ENCODE measurements at regions not wholly inside any gene's neighbourhood (a gene's known extent, or its start where the extent isn't known, plus 50 kb on each side); places are given as distances from the start of the nearest gene placed in this dataset.
A peak's percentile ranks its signal among the peaks of the same experiment; 100 is the strongest.

- H4K20me1 ChIP-seq (ENCODE audit: control insufficient read depth, extremely low read depth, insufficient read depth, low read length), result no peaks in the 10 kb centered on the region
- no peaks in the 10 kb centered on the region for H3K4me1 ChIP-seq (ENCODE audit: control insufficient read depth, extremely low read depth, insufficient read depth, low read length)
- H2AFZ ChIP-seq (ENCODE audit: low read length), result no peak overlapping the region
- TF ChIP-seq, protein P1, sequence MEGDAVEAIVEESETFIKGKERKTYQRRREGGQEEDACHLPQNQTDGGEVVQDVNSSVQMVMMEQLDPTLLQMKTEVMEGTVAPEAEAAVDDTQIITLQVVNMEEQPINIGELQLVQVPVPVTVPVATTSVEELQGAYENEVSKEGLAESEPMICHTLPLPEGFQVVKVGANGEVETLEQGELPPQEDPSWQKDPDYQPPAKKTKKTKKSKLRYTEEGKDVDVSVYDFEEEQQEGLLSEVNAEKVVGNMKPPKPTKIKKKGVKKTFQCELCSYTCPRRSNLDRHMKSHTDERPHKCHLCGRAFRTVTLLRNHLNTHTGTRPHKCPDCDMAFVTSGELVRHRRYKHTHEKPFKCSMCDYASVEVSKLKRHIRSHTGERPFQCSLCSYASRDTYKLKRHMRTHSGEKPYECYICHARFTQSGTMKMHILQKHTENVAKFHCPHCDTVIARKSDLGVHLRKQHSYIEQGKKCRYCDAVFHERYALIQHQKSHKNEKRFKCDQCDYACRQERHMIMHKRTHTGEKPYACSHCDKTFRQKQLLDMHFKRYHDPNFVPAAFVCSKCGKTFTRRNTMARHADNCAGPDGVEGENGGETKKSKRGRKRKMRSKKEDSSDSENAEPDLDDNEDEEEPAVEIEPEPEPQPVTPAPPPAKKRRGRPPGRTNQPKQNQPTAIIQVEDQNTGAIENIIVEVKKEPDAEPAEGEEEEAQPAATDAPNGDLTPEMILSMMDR (conservative IDR thresholded peaks at IDR 0.05 in 1 of 2, IDR thresholded peaks at IDR 0.05 in 1 of 2; ENCODE audit: low read depth in 1 of 2, low read length in 2 of 2), result no peak
- no peak for TF ChIP-seq EZH2 (IDR thresholded peaks at IDR 0.05; ENCODE audit: low read length, missing control alignments)
- H3K9me3 ChIP-seq (ENCODE audit: control insufficient read depth, insufficient read depth, low read depth, low read length), result no peaks in the 10 kb centered on the region
- H3K27me3 ChIP-seq (ENCODE audit: control insufficient read depth, insufficient read depth, low read length), result no peaks in the 10 kb centered on the region
- no peak overlapping the region for H3K9ac ChIP-seq (ENCODE audit: insufficient read depth, low read length)
- H3K4me3 ChIP-seq (replicated peaks in 1 of 4; ENCODE audit: control extremely low read depth in 1 of 4, insufficient read depth in 1 of 4, low read depth in 3 of 4, low read length in 4 of 4), result no peak overlapping the region
- H3K79me2 ChIP-seq (ENCODE audit: control insufficient read depth, insufficient read depth, low read length), result no peaks in the 10 kb centered on the region
- no peak overlapping the region for H3K27ac ChIP-seq (ENCODE audit: insufficient read depth, low read length)
- no peaks in the 10 kb centered on the region for H3K36me3 ChIP-seq (ENCODE audit: control insufficient read depth, insufficient read depth, low read length)
- H3K4me2 ChIP-seq (ENCODE audit: extremely low read depth, insufficient read depth, low read length), result no peak overlapping the region
- no peak for DNase-seq (ENCODE audit: low read depth in 2 of 2)
These were observed 75.3 kb downstream of the MRPS30 start for GRCh38 chr5:44884036-44884435.

- H3K27ac ChIP-seq (ENCODE audit: insufficient read depth, low read length), result no peak overlapping the region
- no peaks in the 10 kb centered on the region for H3K79me2 ChIP-seq (ENCODE audit: control insufficient read depth, insufficient read depth, low read length)
- no peaks in the 10 kb centered on the region for H4K20me1 ChIP-seq (ENCODE audit: control insufficient read depth, extremely low read depth, insufficient read depth, low read length)
- H3K9me3 ChIP-seq (ENCODE audit: control insufficient read depth, insufficient read depth, low read depth, low read length), result no peaks in the 10 kb centered on the region
- no peak overlapping the region for H3K9ac ChIP-seq (ENCODE audit: insufficient read depth, low read length)
- no peaks in the 10 kb centered on the region for H3K4me1 ChIP-seq (ENCODE audit: control insufficient read depth, extremely low read depth, insufficient read depth, low read length)
- H3K4me2 ChIP-seq (ENCODE audit: extremely low read depth, insufficient read depth, low read length), result no peak overlapping the region
- H3K27me3 ChIP-seq (ENCODE audit: control insufficient read depth, insufficient read depth, low read length), result no peaks in the 10 kb centered on the region
- H3K36me3 ChIP-seq (ENCODE audit: control insufficient read depth, insufficient read depth, low read length), result no peaks in the 10 kb centered on the region
- DNase-seq (ENCODE audit: low read depth in 2 of 2), result peak; percentile 38 to 61
- no peak overlapping the region for H3K4me3 ChIP-seq (replicated peaks in 1 of 4; ENCODE audit: control extremely low read depth in 1 of 4, insufficient read depth in 1 of 4, low read depth in 3 of 4, low read length in 4 of 4)
- H2AFZ ChIP-seq (ENCODE audit: low read length), result no peak overlapping the region
- TF ChIP-seq EZH2 (IDR thresholded peaks at IDR 0.05; ENCODE audit: low read length, missing control alignments), result no peak
- TF ChIP-seq, protein P1 (conservative IDR thresholded peaks at IDR 0.05 in 1 of 2, IDR thresholded peaks at IDR 0.05 in 1 of 2; ENCODE audit: low read depth in 1 of 2, low read length in 2 of 2), result no peak
These were observed 77.2 kb downstream of the MRPS30 start for GRCh38 chr5:44885903-44886302.

GRCh38 chr5:44887722-44888121, 79.0 kb downstream of the MRPS30 start:
- TF ChIP-seq, protein P1 (conservative IDR thresholded peaks at IDR 0.05 in 1 of 2, IDR thresholded peaks at IDR 0.05 in 1 of 2; ENCODE audit: low read depth in 1 of 2, low read length in 2 of 2), result no peak
- no peak for TF ChIP-seq EZH2 (IDR thresholded peaks at IDR 0.05; ENCODE audit: low read length, missing control alignments)
- Histone ChIP-seq H3K4me3 (replicated peaks in 1 of 4; ENCODE audit: control extremely low read depth in 1 of 4, insufficient read depth in 1 of 4, low read depth in 3 of 4, low read length in 4 of 4) (no peak overlapping the region), H3K27me3 (ENCODE audit: control insufficient read depth, insufficient read depth, low read length) (no peaks in the 10 kb centered on the region), H3K79me2 (ENCODE audit: control insufficient read depth, insufficient read depth, low read length) (no peaks in the 10 kb centered on the region), H3K9me3 (ENCODE audit: control insufficient read depth, insufficient read depth, low read depth, low read length) (no peaks in the 10 kb centered on the region), H3K4me1 (ENCODE audit: control insufficient read depth, extremely low read depth, insufficient read depth, low read length) (no peaks in the 10 kb centered on the region), H3K36me3 (ENCODE audit: control insufficient read depth, insufficient read depth, low read length) (no peaks in the 10 kb centered on the region), H3K9ac (ENCODE audit: insufficient read depth, low read length) (no peak overlapping the region), H2AFZ (ENCODE audit: low read length) (no peak overlapping the region), H3K4me2 (ENCODE audit: extremely low read depth, insufficient read depth, low read length) (no peak overlapping the region), H4K20me1 (ENCODE audit: control insufficient read depth, extremely low read depth, insufficient read depth, low read length) (no peaks in the 10 kb centered on the region), H3K27ac (ENCODE audit: insufficient read depth, low read length) (no peak overlapping the region)
- DNase-seq (ENCODE audit: low read depth in 2 of 2), result no peak
